ENCODE measurements at regions not wholly inside any gene's neighbourhood (a gene's known extent, or its start where the extent isn't known, plus 50 kb on each side); places are given as distances from the start of the nearest gene placed in this dataset.

- no peak for DNase-seq (ENCODE audit: low spot score)
- in situ Hi-C loops (cut with MboI; ENCODE audit: low pct_unique_long_range_greater_than_20kb, low sequenced_read_pairs, unreplicated experiment), result no loop called here
- no peak for TF ChIP-seq CTCF (IDR thresholded peaks at IDR 0.05; ENCODE audit: extremely low read depth, insufficient read depth, missing control alignments)
Measured at GRCh38 chr9:10917001-10917400, 304.2 kb upstream of the PTPRD start.

- in situ Hi-C loops (cut with MboI; ENCODE audit: low pct_unique_long_range_greater_than_20kb, low sequenced_read_pairs, unreplicated experiment), result no loop called here
- TF ChIP-seq CTCF (IDR thresholded peaks at IDR 0.05; ENCODE audit: extremely low read depth, insufficient read depth, missing control alignments), result no peak
- DNase-seq (ENCODE audit: low spot score), result no peak
Measured at GRCh38 chr9:10921671-10922070, 308.9 kb upstream of the PTPRD start.

GRCh38 chr9:10925896-10926295 lies 313.1 kb upstream of the PTPRD start:
- in situ Hi-C loops (cut with MboI; ENCODE audit: low pct_unique_long_range_greater_than_20kb, low sequenced_read_pairs, unreplicated experiment), result no loop called here
- TF ChIP-seq CTCF (IDR thresholded peaks at IDR 0.05; ENCODE audit: extremely low read depth, insufficient read depth, missing control alignments), result no peak
- DNase-seq (ENCODE audit: low spot score), result no peak

GRCh38 chr9:10928372-10928771 lies 315.6 kb upstream of the PTPRD start:
- TF ChIP-seq CTCF (IDR thresholded peaks at IDR 0.05; ENCODE audit: extremely low read depth, insufficient read depth, missing control alignments), result no peak
- in situ Hi-C loops (cut with MboI; ENCODE audit: low pct_unique_long_range_greater_than_20kb, low sequenced_read_pairs, unreplicated experiment), result no loop called here
- DNase-seq (ENCODE audit: low spot score), result no peak

- in situ Hi-C loops (cut with MboI; ENCODE audit: low pct_unique_long_range_greater_than_20kb, low sequenced_read_pairs, unreplicated experiment), result no loop called here
- TF ChIP-seq CTCF (IDR thresholded peaks at IDR 0.05; ENCODE audit: extremely low read depth, insufficient read depth, missing control alignments), result no peak
- no peak for DNase-seq (ENCODE audit: low spot score)
Measured at GRCh38 chr9:10930081-10930480, 317.3 kb upstream of the PTPRD start.

- in situ Hi-C loops (cut with MboI; ENCODE audit: low pct_unique_long_range_greater_than_20kb, low sequenced_read_pairs, unreplicated experiment), result no loop called here
- DNase-seq (ENCODE audit: low spot score), result no peak
- TF ChIP-seq CTCF (IDR thresholded peaks at IDR 0.05; ENCODE audit: extremely low read depth, insufficient read depth, missing control alignments), result no peak
Measured at GRCh38 chr9:10946676-10947410, 334.0 kb upstream of the PTPRD start.

All from GM13977 (cell line).